ENCODE measurements at regions not wholly inside any gene's neighbourhood (a gene's known extent, or its start where the extent isn't known, plus 50 kb on each side); places are given as distances from the start of the nearest gene placed in this dataset.

DNA sequence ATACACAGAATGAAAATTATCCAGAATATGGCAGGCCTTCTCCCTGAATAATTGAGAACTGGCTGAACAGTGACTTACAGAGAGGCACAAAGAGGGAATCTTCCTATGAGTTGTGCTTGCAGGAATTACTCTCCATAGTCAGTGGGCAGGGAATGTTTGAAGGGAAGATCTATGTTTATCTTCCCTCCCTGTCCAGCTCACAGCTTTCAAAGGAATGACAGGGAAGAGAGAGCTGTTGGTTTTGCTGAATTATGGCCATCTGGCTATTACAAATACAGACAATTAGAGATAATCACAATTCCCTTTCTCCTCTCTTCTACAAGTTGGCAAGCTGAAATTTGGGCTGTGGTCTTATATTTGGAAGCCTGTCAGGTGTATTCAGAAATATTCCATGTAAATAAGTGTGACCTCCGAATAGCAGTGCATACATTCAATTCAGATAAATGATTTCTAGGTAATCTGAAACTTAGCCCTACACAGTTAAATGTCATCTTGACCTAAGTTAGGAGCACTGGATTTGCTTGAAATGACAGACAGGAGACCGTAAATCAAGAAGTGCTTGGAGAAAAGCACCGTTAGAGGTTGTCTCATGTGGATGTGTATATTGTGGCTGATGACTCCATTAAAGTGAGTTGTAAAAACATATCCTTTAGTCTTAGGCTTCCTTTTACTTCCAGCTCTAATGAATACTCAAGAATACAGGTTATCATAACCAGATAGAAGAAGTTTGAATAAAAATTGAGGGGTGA is 136.8 kb downstream of the C4orf33 start:
- no peaks in the 10 kb centered on the region for H3K79me2 ChIP-seq
- no peaks in the 10 kb centered on the region for H3K4me1 ChIP-seq
- H3K9me3 ChIP-seq (ENCODE audit: control insufficient read depth, low read length): no peaks in the 10 kb centered on the region
- TF ChIP-seq, protein P1, sequence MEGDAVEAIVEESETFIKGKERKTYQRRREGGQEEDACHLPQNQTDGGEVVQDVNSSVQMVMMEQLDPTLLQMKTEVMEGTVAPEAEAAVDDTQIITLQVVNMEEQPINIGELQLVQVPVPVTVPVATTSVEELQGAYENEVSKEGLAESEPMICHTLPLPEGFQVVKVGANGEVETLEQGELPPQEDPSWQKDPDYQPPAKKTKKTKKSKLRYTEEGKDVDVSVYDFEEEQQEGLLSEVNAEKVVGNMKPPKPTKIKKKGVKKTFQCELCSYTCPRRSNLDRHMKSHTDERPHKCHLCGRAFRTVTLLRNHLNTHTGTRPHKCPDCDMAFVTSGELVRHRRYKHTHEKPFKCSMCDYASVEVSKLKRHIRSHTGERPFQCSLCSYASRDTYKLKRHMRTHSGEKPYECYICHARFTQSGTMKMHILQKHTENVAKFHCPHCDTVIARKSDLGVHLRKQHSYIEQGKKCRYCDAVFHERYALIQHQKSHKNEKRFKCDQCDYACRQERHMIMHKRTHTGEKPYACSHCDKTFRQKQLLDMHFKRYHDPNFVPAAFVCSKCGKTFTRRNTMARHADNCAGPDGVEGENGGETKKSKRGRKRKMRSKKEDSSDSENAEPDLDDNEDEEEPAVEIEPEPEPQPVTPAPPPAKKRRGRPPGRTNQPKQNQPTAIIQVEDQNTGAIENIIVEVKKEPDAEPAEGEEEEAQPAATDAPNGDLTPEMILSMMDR (IDR thresholded peaks at IDR 0.05): no peak
- H2AFZ ChIP-seq: no peak overlapping the region
- no peak overlapping the region for H3K27ac ChIP-seq
- H3K9ac ChIP-seq: no peak overlapping the region
- H3K36me3 ChIP-seq (ENCODE audit: control insufficient read depth, insufficient read depth, low read length): no peaks in the 10 kb centered on the region
- no peaks in the 10 kb centered on the region for H3K27me3 ChIP-seq (ENCODE audit: control insufficient read depth, insufficient read depth, low read length)
- no peak overlapping the region for H3K4me2 ChIP-seq (ENCODE audit: low read length)
- H3K4me3 ChIP-seq (ENCODE audit: low read depth, low read length): no peak overlapping the region

DNA sequence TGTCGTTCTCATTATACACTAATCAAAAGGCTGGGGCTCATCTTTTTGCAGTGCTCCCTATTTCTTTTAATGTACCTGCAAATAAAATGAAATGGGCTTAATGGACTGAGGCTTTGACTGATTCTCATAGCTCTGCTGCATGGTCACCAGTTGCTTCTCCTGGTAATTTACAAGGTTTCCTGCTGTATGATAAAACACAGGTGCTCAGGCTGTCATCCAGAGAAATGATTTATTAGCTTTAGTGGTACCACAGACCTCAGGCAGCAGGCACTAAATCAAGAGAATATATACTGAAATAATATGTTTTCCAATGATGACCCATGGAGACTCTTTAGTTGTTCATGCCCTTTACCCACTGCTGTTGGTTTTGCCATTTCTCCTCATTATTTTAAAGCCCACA is 137.7 kb downstream of the C4orf33 start:
- Histone ChIP-seq H3K9me3 (ENCODE audit: control insufficient read depth, low read length) (no peaks in the 10 kb centered on the region), H3K27ac (no peak overlapping the region), H3K79me2 (no peaks in the 10 kb centered on the region), H3K9ac (no peak overlapping the region), H3K4me2 (ENCODE audit: low read length) (no peak overlapping the region), H2AFZ (no peak overlapping the region), H3K4me1 (no peaks in the 10 kb centered on the region), H3K4me3 (ENCODE audit: low read depth, low read length) (no peak overlapping the region), H3K27me3 (ENCODE audit: control insufficient read depth, insufficient read depth, low read length) (no peaks in the 10 kb centered on the region), H3K36me3 (ENCODE audit: control insufficient read depth, insufficient read depth, low read length) (no peaks in the 10 kb centered on the region)
- TF ChIP-seq, protein P1 (IDR thresholded peaks at IDR 0.05): no peak

- no peaks in the 10 kb centered on the region for H3K27me3 ChIP-seq (ENCODE audit: control insufficient read depth, insufficient read depth, low read length)
- no peak overlapping the region for H3K4me3 ChIP-seq (ENCODE audit: low read depth, low read length)
- H3K27ac ChIP-seq: no peak overlapping the region
- H3K9me3 ChIP-seq (ENCODE audit: control insufficient read depth, low read length): no peaks in the 10 kb centered on the region
- H3K36me3 ChIP-seq (ENCODE audit: control insufficient read depth, insufficient read depth, low read length): no peaks in the 10 kb centered on the region
- H3K79me2 ChIP-seq: no peaks in the 10 kb centered on the region
- H3K9ac ChIP-seq: no peak overlapping the region
- TF ChIP-seq, protein P1 (IDR thresholded peaks at IDR 0.05): no peak
- H2AFZ ChIP-seq: no peak overlapping the region
- no peak overlapping the region for H3K4me2 ChIP-seq (ENCODE audit: low read length)
- no peaks in the 10 kb centered on the region for H3K4me1 ChIP-seq
These were observed 140.4 kb downstream of the C4orf33 start for GRCh38 chr4:129236351-129236750.

GRCh38 chr4:129239088-129239487 is 143.1 kb downstream of the C4orf33 start:
- Histone ChIP-seq H3K4me2 (ENCODE audit: low read length) (no peak overlapping the region), H3K4me1 (no peaks in the 10 kb centered on the region), H3K27ac (no peak overlapping the region), H3K79me2 (no peaks in the 10 kb centered on the region), H3K36me3 (ENCODE audit: control insufficient read depth, insufficient read depth, low read length) (no peaks in the 10 kb centered on the region), H3K9me3 (ENCODE audit: control insufficient read depth, low read length) (no peaks in the 10 kb centered on the region), H3K27me3 (ENCODE audit: control insufficient read depth, insufficient read depth, low read length) (no peaks in the 10 kb centered on the region), H3K9ac (no peak overlapping the region), H2AFZ (no peak overlapping the region), H3K4me3 (ENCODE audit: low read depth, low read length) (no peak overlapping the region)
- TF ChIP-seq, protein P1 (IDR thresholded peaks at IDR 0.05): no peak

GRCh38 chr4:129240816-129241215 is 144.9 kb downstream of the C4orf33 start:
- Histone ChIP-seq H2AFZ (no peak overlapping the region), H3K36me3 (ENCODE audit: control insufficient read depth, insufficient read depth, low read length) (no peaks in the 10 kb centered on the region), H3K4me3 (ENCODE audit: low read depth, low read length) (no peak overlapping the region), H3K79me2 (no peaks in the 10 kb centered on the region), H3K27me3 (ENCODE audit: control insufficient read depth, insufficient read depth, low read length) (no peaks in the 10 kb centered on the region), H3K9me3 (ENCODE audit: control insufficient read depth, low read length) (no peaks in the 10 kb centered on the region), H3K9ac (no peak overlapping the region), H3K4me1 (no peaks in the 10 kb centered on the region), H3K4me2 (ENCODE audit: low read length) (no peak overlapping the region), H3K27ac (no peak overlapping the region)
- TF ChIP-seq, protein P1 (IDR thresholded peaks at IDR 0.05): no peak
